ENCODE measurements at regions not wholly inside any gene's neighbourhood (a gene's known extent, or its start where the extent isn't known, plus 50 kb on each side); places are given as distances from the start of the nearest gene placed in this dataset.

DNA sequence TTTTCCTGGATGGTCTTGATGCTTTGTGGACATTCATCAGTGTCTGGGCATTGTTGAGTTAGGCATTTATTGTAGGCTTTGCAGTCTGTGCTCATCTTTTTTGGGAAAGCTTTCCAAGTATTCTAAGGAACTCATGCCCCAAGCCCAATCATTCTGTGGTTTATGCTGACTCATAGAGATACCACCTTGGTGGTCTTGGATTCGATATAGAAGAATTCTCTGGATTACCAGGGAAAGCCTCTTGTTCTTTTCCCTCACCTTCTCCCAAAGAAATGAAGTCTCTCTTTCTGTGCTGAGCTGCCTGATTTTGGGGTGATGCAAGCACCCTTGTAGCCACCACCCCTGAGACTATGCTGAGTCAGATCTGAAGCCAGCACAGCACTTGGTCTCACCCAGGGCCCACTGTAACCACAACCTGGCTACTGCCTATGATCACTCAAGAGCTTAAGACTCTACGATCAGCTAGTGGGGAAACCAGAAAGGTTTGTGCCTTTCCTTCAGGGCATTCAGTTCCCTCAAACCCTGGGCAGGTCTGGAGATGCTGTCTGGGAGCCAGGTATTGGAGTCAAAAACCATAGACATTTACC, 422.6 kb downstream of the NUF2 start:
- no peak for DNase-seq (ENCODE audit: low read depth in 2 of 2)

- no peak for DNase-seq (ENCODE audit: low read depth in 2 of 2)
Observed at GRCh38 chr1:163745204-163745603, 423.4 kb downstream of the NUF2 start.

DNA sequence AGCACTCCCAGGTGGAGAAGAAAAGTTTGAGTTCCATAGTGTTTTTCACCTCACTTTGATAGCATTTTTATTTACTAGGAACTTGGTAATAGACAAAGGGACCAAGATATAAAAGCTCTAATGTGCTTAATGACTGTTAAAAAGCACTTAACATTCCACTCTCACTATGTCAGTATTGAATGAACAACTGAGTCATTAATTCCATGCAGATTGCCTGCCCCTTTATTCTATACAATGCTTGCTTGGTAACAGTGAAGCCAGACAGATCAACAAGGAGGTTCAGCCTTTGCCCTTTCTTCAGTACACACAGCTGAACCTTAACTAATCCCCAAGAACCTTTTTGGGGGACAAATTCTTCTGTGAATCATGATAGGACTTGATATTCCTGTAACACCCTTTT, 425.5 kb downstream of the NUF2 start:
- no peak for DNase-seq (ENCODE audit: low read depth in 2 of 2)

DNA sequence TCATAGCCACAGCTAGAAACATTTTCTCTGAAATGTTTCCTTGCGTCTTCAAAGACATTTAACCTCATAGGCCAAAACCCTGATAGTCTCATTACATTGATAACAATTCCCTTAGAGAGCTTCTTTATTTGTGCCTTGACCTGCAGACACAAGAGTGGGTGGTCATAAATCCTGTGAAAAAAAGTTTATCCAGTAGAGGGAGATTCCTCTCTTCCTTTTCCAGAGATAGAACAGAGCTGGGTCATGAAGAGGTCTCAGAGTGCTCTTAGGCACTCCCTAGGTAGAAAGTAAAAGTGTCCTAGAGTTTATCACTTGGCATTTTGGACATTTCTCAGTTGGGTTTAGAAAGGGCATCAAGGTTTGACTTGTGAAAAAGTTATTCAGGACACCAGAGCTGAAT, 426.1 kb downstream of the NUF2 start:
- DNase-seq (ENCODE audit: low read depth in 2 of 2), result no peak

DNA sequence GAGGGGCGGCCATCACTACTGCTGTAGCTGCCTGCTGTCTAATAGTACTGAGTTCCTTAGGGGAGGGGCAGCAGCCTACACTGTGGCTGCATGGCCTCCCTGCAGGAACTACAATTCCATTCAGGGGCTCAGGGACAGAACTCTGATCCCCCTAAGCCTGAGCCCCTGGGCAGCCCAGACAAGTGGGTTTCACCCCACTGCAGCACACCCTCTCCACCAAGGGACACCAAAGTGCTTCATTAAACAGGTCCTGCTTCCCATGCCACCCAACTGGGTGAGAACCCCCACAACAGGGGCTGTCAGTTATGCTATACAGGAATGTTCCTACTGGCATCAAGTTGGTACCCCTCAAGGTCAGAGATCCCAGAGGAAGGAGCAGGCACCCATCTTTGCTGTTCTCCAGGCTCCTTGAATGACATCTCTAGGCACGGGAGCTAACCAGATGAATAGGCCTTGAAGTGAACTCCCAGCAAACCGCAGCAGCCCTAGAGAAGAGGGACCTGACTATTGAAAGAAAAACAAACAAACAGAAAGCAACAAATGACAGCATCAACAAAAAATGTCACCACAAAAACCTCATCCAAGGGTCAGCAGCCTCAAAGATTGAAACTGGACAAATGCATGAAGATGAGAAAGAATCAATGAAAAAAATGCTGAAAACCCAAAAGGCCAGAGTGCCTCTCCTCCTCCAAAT, 437.4 kb downstream of the NUF2 start:
- no peak for DNase-seq (ENCODE audit: low read depth in 2 of 2)

GRCh38 chr1:163761898-163762297, 440.1 kb downstream of the NUF2 start:
- DNase-seq (ENCODE audit: low read depth in 2 of 2), result no peak

DNA sequence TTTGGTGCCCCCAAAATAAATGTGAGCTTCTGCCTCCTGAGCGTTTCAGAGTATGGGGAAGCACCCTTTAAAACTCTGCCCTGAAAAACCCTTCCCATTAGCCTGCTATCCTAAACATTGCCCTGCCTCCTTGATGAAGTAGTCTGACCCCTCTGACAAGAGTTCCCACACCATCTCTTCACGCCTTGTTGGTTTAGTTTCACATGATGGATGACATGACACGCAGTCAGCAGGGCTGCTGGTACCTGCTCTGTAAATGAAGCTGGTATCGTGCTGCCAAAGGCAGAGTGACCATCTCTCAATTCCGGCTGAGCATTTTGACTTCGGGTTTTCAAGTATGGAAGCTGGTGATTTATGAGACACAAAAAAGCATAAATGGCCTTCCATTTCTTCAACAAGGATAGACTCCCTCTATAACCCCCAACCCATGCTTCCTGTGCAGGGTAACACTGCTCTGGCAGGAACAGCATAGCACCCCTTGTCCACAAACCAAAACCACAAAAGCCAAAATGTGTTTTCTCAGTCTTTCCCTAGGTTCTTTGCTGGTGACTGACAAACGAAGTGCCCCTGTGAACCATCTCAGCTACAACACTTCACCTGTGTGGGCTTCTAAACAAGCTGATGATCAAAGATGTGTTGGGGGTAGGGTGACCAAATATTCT, 444.6 kb downstream of the NUF2 start:
- no peak for DNase-seq (ENCODE audit: low read depth in 2 of 2)

- no peak for DNase-seq (ENCODE audit: low read depth in 2 of 2)
Observed at GRCh38 chr1:163768576-163768975, 446.8 kb downstream of the NUF2 start.

DNA sequence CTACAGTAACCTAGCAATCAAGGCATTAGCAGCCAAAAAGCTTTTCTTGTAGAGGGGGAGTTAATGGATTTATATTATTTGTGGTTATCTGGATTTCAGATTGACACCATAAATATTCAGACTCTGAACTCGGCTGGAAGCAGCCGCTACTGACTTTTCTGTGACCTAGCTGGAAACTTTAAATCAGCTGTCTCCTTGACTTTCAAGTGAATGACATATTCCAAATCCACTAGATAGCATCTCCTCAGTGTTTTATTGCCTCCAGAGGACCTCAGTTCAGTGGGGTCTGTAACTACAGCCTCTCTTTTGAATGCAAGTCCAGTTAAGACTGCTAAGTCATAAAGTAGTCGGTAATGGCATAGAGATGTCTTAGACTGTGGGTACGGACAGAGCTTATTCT, 448.5 kb downstream of the NUF2 start:
- no peak for DNase-seq (ENCODE audit: low read depth in 2 of 2)

DNA sequence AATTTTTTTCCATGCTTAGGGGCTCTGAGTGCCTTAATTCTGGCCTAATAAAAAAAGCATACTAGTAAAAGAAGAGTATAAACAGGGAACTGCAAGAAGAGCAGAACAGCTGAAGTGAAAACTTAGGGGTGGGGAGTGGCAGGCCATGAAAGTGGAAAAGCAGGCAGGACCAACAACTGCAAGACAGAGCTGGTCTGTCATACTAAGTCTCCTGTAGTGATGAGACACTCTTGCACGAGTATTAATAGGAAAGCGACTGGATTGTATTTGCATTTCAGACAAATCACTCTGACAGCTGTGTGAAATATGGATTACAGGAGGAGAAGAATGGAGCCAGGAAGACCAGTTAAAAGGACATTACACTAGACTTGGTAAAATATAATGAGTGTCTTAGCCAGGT, 449.9 kb downstream of the NUF2 start:
- no peak for DNase-seq (ENCODE audit: low read depth in 2 of 2)

- DNase-seq (ENCODE audit: low read depth in 2 of 2), result no peak
Observed at GRCh38 chr1:163772246-163772645, 450.5 kb downstream of the NUF2 start.

DNA sequence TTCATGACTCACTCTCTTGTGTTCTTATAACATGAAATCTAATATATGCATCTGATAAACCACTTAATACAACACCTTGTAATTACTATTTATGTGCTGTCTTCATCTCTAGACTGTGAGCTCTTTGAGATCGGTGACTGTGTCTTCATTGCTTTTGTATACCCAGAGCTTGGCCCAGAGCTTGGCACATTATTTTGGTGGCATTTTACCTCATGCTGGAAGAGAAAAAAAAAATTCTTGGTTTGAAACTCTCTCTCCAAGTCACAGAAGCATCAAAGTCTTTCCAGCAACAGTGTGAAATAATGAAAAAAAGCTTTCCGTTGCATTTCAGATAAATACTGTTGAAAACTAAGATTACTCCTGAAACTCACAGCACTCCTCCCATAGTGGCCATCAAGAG, 451.6 kb downstream of the NUF2 start:
- DNase-seq (ENCODE audit: low read depth in 2 of 2), result no peak

GRCh38 chr1:163774401-163774945, 452.7 kb downstream of the NUF2 start:
- no peak for DNase-seq (ENCODE audit: low read depth in 2 of 2)

DNA sequence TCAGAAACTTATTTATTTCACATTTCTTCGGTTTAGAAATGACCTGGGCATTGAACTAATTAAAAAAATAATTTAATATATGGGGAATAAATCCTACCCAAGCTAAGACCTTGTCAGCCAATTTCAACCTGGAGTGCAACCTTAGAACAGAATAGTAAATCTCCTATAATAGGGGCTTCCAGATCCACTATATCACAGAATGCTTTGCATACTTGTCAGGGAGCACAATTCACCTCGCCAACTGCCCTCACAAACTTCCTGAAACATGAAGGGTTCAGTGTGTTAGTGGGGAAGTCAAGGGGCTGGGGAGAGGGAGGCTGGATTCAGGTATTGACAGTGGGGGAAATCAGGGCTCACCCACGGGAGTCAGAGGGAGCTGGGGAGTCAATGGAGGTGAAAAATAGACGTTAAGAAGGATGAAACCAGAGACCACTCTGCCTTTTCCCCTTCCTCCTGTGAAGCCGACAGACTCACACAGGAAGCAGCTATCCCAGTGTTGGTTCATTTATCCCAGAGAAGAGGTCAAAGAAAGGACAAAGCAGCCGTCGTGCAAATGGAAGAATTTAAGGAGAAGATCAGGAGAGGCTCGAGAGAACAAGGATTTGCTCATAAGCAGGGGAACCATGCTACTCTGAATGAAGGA, 453.3 kb downstream of the NUF2 start:
- no peak for DNase-seq (ENCODE audit: low read depth in 2 of 2)

DNA sequence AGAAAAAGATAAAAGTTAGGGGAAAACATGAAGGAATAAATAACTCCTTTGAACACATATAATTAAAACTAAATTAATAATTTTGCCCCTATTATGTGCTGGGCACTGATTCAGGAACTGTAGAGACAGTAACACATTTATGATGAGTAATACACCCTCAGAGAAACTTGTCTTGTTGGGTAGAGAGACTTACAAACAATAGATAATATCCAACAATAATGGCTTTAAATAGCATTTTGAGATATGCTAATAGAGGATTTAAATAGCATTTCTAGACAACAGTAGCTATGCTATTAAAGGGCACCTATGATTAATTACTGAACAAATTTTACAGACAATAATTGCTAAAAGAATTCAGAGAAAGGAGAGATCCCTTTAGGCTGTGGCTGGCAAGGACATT, 455.5 kb downstream of the NUF2 start:
- no peak for DNase-seq (ENCODE audit: low read depth in 2 of 2)

- DNase-seq (ENCODE audit: low read depth in 2 of 2), result no peak
Observed at GRCh38 chr1:163781146-163781545, 459.4 kb downstream of the NUF2 start.

- no peak for DNase-seq (ENCODE audit: low read depth in 2 of 2)
Observed at GRCh38 chr1:163785868-163786405, 464.2 kb downstream of the NUF2 start.

GRCh38 chr1:163789911-163790310, 468.2 kb downstream of the NUF2 start:
- DNase-seq (ENCODE audit: low read depth in 2 of 2), result no peak

GRCh38 chr1:163794551-163794950, 472.8 kb downstream of the NUF2 start:
- no peak for DNase-seq (ENCODE audit: low read depth in 2 of 2)

DNA sequence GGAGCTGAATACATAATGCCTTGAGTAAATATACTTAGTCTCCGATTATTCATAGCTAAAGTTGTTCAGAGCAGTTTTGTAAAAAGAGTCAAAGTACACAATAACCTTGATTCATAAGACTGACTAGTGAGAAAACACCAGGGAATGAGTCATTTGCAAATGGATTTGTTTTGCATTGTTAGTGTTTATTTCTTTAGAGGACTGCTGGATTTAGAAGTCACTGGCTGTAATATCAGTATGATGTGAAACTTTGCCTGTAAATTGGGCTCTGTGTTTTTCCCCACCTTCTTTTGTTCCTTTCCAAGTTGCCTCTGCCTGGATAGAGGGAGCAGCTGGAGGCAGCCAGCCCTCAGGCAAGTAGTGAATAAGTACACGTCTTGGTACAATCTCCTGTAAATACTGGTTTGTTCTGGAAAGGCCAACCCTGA, 474.7 kb downstream of the NUF2 start:
- DNase-seq (ENCODE audit: low read depth in 2 of 2), result no peak

DNA sequence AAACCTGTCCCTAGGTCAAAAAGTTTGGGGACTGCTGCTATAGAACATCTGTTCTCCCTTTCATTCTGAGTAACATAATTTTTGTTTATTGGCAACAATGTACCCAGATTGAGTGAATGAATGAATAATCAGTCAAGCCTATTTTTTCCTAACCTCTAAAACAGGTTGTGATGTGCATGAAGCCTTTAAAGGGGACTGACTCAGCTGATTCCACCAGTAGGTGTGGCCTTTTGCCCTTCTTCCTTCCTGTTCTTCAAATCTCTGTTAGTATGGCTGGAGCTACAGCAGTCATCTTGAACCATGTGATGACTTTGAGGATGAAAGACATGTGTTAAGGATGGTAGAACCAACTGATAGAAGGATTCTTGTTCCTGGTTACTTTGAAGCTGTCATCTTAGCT, 476.1 kb downstream of the NUF2 start:
- DNase-seq (ENCODE audit: low read depth in 2 of 2), result no peak

- DNase-seq (ENCODE audit: low read depth in 2 of 2), result no peak
Observed at GRCh38 chr1:163799190-163799805, 477.5 kb downstream of the NUF2 start.
